Fibroblast of skin of abdomen (primary cell): ENCODE measurements at regions not wholly inside any gene's neighbourhood (a gene's known extent, or its start where the extent isn't known, plus 50 kb on each side); places are given as distances from the start of the nearest gene placed in this dataset.
A peak's percentile ranks its signal among the peaks of the same experiment; 100 is the strongest.

Experiments
- DNase-seq: peaks from one replicate; pipeline ENCODE4 v3.0.0-alpha.2; 2013

DNA sequence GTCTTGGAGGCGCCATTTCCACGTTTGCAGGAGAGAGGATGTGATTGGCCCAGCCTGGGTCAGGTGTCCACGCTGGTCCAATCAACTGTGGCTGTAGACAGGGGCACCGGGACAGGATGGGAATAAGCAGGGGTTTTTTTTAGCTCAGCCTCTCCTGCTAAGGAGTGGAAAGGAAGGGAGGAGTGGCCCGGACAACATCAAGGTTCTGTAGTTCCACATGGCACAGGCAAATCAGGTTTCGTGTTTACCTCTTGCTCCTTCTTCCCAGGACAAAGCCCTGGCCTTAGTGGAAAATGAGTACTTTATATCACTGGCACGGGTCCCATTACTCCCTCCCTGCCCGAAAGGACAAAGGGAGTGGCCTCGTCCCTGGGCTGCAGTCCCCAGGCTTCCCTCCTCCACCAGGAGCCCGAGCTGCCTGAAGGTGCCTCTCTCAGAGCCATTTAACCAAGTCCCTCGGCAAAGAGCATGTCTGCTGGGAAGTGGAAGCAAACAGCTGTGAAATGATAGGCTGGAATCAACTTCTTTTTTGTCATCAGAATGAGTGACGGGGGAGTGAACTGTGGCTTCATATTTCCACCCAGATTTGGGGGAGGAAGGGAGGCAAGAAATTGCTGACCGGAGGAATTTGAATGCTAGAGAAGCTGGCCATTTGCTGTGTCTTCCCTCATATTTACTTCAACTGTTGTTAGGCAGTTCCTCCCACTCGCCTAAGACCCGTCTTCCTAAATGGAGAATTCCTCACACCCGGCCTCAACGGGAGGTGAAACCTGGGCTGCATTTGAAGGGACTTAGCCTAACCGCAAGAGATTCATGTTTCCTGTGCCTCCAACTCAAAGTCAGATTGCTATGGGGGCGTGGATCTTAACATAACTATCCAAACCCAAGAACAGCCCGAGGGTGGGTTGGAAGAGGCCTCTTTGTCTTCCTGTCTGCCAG is 84.9 kb upstream of the SLC44A3 start:
- DNase-seq: peak; percentile 92

DNA sequence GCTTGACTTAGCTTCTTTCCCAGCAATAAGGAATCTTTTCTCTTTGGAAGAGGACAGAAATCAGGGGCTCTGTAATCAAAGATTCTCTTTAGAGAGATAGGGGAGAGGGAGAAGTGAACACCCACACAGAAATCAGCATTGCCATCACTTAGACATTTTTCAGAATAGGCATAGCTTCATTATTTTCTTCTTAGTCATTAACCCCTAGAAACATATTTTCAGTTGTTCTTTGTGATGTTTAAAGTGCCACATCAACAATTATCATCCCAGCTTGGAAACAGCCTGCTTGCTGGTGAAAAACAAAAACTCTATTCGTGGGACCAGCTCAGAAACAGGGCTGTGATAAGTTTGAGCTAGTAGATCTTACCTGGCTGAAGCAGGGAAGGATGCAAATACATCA is 88.3 kb upstream of the SLC44A3 start:
- no peak for DNase-seq

DNA sequence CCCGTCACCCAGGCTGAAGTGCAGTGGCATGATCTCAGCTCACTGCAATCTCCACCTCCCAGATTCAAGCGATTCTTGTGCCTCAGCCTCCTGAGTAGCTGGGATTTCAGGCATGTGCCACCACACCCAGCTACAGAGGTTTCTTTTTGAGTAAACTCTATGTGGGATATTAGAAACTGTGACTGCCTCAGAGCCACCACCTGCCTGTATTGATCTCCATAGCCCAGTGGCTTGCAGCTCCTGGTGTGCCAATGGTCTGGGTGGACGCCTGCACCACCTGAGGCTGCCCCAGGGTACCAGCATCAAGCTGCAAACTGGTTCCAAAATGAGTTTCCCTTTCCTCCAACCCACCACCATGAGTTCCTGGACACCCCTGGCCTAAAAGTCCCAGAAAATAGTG is 89.7 kb upstream of the SLC44A3 start:
- DNase-seq: no peak

DNA sequence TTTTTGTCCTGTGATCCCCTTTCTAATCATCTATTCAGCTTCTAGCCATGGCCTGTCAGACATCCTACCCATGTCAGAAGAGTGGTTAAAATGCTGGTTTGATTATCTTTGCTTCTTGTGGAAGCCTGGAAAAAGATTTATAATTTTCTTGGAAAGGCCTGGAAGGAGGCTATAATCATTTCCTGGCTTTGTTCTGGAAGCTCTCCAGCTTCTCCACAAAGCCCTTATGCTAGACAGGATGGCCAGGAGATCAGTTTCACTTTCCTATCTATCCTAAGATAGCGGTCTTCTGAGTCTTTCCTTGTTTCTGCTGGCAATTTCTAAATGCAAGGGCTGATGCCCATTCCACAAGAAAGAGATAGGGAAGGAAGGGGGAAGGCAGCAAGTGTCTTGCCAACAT is 90.9 kb upstream of the SLC44A3 start:
- peak; percentile 94 for DNase-seq

DNA sequence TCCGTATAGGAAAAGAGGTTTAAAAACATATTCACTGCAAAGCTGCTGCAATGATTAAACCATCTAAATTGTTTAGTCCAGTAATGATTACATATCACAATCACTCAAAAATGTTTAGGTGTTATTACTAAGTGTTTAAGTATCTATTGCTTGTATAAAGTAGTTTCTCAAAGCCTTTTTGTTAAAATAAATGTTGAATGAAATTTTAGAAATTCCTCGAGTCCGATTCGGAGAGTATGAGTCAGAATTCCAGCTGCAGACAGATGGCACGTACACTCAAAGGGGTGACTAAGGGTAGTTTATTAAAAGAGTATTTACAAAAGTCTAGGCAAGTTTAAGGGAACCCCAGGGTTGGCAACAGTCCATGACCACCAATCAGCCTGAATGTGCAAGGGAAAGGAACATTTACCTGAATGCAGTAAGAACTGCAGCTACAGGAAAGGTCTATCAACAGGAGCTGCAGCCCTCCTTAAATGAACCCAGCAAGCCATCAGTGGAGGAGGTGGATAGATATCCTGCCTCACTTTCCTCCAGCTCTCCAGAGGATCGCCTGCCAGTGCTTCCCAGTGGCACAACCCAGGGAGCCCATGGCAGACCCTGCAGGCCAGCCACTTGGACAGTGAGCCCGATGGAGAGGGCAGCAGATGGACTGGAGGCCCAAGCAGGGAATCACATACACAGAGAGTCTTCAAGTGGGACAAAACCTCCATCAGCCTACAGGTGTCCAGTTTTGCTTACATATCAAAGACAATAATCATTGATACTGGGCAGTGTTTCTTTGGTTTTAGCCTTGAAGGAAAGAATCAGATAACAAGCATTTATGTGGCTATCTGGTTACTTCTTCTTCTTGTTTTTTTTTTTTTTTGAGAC is 92.1 kb upstream of the SLC44A3 start:
- DNase-seq: peak; percentile 96

DNA sequence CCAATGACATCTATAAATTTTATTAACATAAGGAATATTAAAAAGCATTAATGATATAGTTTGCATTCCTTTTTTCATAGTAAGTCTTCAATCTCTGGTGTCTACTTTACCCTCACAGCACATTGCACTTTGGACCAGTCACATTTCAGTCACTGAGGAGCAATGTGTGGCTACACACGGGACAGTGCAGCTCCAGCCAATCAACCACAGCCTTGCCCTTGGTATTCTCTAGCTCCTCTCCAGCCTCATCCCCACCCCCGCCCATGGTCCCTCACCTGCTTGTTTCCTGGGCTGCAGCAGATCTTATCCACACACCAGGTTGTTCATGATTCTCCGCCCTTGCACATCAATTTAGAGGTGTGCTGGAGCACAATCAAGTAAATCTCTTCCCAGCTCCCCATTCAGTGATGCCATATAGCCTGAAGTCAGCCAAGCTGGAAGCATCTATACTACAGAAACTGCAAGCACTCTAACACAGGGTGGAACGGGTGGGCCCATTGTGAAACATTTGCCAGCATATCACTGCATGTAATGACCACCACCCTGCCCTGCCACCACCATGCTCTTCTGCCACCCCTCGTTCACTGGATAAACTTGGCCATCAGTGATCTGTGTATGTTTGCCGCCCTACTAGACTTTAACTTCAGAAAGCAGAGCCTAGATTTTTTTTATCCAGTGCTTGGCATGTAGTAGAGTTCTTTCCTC is 93.0 kb upstream of the SLC44A3 start:
- no peak for DNase-seq

DNA sequence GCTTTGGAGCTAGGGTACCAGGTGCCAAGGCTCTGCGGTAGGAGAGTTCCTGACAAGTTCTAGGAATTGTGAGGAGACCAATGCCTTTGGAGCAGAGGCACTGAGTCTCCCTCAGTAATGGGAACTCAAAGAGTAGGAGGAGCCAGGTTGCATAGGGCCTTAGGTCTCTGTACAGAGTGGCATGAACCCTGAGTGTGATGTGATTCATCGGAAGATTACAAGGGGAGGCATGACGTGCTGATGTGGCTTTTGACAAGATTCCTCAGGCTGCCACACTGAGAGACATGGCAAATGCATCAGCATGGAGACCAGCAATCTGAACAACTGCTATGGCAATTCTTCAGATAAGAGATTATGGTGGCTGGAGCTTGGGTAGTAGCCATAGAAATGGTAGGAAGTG is 94.6 kb upstream of the SLC44A3 start:
- DNase-seq: no peak

DNA sequence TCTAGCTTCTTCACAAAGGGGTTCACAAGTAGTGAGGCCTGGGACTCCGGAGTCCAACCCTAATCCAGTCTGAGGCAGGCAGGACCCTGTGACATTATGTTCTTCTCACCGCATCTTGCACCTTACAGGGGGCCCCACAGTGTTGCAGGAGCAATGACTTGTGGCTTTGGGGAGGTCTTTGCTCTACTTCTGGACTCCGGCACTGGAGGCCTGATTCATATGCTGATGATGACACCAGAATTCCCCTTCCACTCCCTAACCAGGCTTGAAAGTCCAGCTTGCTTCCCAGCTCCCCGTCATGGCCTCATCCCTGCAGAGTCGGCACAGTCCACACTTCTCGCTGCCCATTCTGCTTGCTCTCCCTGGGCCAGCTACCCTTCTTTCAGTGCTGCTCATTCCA is 96.3 kb upstream of the SLC44A3 start:
- DNase-seq: no peak

DNA sequence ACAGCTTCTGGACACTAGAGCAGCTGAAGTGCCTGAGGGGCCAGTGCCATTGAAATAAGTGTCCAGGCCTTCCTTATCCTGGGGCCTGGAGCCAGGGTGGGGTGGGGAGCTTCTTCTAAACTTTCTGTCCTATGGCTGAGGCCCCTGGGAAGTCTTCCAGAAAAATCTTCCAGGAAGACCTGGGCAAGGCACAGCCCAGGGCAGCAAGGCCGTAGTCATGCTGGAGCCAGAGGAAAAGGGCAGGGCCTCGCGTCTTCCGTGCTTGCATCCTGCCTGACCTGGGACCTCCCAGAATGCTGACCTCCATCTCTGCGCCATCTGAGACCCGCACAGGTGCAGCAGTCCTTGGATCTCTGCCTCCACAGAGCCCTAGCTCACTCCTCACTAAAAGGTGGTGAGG is 96.7 kb upstream of the SLC44A3 start:
- no peak for DNase-seq

DNA sequence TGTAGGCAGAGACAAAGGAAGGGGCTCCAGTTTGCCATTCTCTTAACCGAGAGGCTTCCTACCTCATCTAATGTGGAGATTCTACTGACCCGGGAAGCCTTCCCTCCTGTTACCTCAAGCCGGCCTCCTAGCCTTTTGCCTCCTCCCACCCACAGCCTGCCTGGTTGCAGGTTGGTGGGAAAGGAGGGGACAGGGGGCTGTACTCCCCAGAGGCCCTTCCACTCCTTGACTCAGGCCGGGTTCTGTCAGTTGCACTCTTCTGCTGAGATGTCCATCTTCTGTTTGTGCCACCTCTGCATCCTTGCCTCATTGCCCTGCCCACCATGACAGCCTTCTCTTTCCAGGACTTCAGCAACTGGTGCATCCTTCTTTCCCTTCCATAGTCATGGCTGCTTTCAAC is 98.0 kb upstream of the SLC44A3 start:
- DNase-seq: no peak

DNA sequence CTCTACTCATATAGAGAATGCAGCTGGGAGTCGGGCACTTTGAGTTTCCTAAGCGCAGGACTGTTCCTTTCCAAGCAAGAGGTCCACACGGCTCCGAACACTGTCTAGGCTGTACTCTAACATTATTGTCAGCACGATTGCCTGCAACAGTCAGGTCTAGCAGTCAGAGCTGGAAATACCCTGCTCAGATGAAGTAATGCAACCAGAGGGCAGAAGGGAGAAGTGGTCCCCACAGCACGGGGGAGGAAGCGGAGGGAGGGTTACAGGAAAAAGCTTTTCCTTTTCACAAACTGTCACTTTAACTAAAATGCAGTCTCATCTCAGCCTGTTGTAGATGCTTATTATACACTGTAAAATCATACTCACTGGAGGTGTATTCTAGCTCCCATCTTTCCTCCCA is 98.9 kb upstream of the SLC44A3 start:
- no peak for DNase-seq

DNA sequence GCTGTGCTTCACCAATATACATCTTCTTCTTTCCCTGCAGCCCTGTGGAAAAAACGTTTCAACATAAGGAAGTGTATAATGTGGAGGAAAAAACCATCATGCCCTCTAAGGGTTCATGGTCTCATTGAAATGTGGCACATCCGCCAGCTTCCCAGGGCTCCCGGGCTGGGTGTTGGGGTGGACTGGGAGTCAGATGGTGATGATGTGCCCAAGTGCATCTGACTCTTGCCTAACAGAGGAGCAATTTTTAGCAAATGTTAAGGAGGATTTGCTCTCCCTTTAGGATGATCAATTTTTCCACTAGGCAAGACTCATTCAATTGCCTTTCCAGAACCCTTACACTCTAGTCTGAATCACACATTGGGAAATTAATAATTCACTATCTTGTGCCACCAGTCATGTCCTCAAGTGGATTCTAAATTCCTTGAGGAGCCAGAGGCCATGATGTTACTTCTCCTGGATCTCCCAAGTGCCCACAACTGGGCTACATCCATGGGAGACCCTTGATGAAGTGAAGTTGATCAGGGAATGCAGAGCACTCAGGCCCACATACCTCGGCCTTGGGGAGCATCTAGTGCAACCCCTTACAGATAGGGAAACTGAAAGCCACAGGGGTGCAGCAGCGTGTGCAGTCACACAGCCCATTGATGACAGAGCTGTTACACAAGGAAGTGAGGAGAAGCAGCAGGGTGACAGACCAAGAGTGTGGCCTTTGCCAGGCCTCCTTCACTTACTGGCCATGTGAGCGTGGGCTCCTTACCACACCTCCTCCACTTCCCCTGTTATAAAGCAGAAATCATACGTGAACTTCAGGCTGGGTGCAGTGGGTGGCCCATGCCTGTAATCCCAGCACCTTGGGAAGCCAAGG is 100.0 kb upstream of the SLC44A3 start:
- no peak for DNase-seq

DNA sequence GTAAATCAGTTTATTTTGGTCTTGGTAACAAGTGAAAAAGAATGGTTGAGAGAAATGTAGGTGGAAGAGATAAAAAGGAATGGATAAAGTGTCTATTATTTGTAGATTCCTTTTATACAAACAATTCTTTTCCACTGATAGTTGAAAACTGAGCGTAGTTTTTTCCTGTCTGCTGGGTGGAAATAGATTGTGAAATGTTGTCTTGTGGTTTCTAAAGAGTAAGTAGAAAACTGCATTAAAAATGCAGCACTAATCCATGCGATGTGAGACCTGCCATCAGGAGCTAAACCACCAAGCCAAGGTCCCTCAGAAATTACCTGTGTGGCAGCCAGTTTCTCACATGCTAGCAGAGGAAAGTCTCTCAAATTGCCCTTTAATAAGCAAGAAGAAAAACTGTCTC is 103.2 kb upstream of the SLC44A3 start:
- DNase-seq: no peak

DNA sequence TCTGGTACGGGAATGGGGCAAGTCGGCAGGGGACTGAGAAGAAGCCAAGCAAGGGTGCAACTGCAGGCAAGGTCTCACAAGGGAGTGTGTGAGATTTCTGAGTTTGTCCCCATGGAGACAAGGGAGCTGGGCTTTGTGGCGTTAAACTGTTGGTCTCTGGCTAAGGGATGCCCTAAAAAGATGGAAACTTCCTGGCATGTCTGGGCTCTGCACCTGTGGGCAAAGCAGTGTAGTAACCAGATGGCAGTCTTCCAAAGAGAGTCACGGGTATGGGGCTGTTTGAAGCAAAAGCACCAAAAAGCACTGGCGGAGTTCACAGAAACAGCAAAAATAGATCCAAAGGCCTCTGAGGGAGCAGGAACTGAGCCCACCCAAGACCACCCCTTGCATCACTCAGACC is 104.8 kb upstream of the SLC44A3 start:
- no peak for DNase-seq

DNA sequence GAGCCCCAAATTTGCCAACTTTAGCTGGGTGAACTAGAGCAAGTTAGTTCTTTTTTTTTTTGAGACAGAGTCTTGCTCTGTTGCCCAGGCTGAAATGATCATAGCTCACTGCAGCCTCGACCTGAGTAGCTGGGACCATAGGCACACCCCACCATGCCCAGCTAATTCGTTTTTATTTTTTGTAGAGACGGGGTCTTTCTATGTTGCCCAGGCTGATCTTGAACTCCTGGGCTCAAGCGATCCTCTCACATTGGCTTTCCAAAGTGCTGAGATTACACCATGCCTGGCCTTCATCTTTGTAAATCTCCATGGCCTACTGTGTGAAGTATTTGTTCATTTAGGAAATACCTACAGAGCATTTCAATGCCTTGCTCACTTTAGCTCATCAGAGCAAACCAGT is 105.6 kb upstream of the SLC44A3 start:
- no peak for DNase-seq

DNA sequence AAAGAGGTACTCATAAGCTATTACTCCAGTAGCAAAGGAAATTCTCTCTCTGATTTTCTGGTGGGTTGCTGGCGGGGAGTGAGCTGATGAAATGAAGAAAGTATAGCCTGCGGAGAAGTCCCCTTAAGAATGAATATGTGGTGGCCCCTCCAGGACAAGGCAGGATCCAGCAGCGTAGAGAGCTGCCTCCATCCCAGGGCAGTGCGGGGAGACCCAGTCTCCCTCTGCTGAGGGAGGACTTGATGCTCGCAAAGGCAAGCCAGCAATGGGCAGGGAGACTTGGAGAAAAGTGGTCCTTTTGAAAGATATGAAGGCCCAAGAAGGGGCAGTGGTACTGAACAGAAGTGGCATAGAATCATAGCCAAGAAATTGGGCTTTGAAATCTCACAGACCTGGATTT is 106.0 kb upstream of the SLC44A3 start:
- no peak for DNase-seq

DNA sequence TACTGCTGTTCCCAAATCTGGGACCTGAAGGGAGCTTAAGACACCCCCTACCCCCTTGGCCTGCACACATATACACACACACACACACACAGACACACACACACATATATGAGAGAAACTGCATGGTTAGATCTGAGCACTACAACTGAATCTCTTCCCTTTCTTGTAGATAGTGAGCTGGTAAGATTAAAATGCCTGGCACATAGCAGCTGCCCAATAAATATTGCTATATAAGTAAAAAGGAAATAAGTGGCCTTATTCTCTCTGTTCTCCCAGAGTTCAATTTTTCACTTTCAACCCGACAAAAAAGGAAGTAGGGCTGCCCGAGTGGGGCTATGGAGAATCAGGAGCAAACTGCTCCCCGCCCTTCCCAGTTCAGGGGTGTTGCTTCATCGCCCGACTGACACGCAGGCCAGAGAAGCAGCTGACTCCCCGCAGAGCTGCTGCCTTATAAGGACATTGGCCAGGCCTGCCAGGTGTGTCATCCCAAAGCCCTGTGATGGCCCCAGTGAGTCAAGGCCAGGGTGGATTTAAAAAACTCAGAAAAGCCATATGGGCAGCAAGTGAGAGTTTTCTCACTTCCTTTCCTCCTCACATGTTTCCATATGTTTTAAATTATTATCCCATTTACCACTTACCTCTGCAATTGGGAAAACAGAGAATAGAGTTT is 106.5 kb upstream of the SLC44A3 start:
- DNase-seq: peak; percentile 100

DNA sequence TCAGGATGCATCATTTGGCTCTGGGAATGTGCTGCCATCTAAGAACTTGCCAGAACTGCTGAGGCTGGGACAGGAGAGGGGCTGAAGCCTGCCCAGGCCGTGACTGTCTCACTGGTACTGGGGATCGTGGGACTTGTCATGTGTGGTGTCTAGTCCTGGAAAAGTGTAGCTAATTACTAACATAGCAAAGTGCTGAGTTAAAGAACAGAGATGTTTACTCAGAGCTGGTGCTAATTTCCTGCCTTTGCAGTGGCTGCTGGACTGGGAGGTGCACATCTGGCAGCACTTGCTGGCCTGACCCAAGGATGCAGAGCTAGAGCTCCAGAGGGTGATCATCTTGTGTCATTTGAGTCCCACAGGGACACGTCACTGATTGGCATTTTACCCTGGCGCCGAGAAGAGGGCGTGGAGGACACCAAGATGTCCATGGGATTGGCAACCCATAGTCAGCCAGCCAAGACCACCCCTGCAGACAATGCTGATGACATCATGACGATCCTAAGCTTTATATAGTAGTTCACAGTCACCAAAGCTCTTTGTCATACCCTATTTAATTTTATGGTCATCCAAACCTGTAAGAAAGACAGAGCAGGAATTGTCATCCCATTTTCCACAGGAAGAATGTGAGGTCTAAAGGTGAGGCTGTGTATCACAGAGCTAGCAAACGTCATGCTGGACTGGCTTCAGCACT is 110.1 kb upstream of the SLC44A3 start:
- DNase-seq: peak; percentile 65

DNA sequence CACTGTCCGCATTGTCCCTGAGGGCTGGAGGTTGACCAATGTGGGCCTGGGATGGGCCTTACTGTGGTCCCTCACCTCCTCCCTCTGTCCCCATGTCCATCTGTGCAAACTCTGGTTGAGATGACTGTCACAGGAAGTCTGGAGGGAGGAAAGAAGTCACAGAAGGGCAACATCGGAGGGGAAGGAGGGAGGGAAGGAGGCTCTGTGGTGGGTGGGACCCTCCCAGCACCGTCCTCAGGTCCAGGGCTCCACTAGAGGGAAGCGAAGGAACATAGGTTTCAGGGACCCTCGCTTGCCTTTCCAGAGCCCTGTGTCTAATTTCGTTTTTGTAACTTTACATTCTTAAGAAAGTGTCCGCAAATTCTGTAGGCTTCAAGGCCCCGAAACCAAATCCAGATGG is 111.3 kb upstream of the SLC44A3 start:
- peak; percentile 17 for DNase-seq

DNA sequence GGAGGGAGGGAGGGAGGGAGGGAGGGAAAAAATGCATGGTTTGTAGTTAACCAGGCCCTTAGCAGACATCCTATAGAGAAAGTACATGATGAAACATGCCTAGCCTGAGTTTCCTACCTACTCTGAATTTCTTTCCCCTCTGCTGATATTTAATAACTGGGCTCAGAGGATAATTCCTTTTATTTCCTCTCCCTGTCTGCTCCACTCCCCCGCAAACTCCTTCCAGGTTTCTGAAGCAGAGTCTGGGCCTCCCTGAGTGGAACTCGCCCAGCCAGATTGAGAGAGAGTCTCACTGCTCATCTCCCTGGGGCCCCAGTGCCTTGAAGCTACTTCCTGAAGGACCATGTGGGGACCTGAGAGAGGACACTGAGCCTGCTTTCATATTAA is 111.9 kb upstream of the SLC44A3 start:
- peak; percentile 14 for DNase-seq
